GM19240 (cell line): ENCODE measurements at regions not wholly inside any gene's neighbourhood (a gene's known extent, or its start where the extent isn't known, plus 50 kb on each side); places are given as distances from the start of the nearest gene placed in this dataset.

Experiments used
- DNase-seq: peaks from one replicate; pipeline ENCODE4 v3.0.0; 2011; ENCODE audit warnings: low spot score; ENCODE audit not compliant: insufficient read length

DNA sequence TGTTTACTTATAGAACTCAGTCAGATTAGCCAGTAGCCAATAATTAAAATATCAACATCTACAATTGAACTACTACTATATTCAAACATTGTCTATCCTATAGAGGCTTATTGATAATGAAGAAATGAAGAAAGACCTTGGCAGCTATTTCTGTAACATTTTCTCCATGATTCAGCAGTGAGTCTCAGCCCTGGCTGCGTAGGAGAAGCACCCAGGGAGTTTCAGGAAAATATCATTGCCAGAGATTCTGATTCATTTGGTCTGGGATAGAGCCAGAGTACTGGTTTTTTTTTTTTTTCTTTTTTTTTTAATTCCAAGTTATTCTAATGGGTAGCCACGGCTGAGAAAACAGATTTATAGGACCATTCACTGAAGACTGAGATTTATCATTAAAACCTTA lies 404.8 kb downstream of the TXNL1 start:
- DNase-seq = no peak

DNA sequence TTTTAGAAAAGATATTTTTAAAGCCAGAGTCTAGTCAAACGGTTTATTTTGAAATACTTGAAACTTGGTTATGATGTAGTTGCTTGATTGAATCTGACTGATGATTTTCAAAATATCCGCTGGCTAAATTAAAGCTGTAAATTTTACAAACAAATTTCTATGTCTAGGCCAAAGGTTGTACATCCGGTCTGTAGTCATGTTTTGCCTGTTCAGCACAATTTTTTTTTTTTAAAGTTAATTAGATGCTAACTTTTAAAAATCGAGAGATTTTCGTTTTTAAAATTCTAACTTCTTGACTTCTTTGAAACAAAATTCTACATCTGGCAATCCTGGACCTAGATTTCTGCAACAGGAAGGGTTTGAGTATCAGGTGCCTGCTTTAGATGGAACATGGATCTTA lies 412.4 kb downstream of the TXNL1 start:
- DNase-seq = no peak

DNA sequence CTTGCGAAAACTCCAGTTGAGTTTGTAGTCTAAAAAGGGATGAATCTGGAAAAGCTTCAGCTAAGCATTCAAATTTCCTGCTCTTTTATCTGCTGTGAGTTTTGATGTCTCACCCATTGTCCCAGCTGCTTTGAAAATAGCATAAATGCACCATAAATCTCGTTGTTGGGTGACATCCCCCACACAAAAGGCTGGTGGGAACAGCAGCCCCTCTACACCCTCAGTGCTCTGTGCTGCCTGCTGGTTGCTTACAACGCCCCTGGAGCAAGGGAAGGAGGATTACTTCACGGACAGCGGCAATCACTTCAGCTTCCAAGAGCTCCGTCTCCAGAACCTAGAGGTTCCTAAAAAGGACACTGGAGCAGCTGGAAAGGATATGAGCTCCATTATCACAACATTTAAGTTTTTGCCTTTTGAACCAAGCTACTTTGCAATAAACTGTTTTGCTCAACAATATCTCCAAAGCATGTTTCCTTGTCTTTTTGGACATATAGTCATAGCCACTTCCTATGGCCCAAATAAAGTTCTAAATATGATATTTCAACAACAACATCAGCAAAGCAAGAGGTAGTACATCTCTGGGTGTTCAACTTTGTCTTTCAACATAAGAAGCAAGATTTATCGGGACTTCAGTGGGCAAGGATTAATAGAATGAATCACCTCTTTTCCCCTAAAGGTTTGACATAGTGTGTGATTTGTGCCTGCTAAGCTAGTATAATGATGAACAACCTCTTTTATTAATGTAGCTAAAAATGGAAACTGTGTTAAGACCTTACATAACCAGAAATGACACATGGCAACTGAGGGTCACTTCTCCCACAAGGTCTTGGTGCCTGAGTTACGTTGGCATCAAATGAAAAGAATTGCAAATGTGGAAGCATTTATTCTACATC lies 413.5 kb downstream of the TXNL1 start:
- no peak for DNase-seq

DNA sequence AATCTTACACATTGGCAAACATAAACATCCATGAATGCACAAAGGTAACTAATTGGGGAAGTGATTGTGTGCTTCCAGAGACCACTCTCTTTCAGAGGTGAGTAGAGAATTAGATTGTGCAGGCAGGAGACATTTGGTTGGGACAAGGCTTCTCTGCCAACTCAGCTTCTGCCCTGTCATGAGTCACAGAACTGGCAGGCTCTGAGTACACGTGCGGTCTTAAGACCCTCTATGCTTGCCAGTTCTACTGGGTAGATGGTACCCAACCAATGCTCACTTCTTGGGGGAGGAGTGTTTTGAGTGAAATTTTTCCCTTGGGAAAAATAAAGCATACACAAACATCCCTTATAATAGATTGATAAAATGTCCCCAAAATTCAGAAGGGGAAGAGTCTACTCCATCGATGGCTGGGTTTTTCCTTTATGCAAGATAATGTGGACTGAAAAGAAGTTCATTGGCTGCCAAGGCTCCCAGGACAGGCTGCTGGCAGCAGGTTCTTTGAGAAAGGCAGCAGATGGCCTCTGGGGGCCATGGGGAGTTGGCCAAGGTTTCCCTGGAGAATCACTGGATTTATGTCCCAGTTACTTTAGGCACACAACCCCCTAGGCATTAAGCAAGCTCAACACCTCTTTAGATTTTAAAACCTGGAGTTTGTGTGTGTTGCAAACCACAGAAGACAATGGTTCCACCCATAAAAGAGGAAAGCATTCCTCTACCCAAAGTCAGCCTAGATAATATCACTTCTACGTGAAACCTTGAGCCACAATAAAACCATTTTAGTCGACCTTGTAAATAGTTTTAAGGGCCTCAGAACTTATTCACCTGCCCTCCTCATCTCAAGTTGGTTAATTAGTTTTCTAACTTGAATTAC lies 417.0 kb downstream of the TXNL1 start:
- DNase-seq = no peak

DNA sequence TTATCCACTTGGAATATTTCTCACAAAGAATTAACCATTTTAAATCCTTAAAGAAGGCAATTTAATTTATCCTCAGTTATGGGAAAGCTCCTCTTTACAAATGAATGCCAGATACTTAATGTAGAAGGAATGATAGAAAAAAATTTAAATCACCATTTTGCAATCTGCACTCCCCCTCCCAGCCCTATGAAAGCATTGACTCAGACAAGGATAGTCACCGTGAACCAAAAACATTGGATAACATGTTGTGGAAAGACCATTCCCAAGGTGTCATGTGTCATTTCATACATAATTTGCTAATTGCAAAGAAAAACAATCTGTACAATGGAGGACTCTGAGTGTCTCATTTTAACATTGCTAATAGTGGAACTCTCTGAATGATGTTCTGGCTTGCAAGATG lies 421.0 kb downstream of the TXNL1 start:
- no peak for DNase-seq

DNA sequence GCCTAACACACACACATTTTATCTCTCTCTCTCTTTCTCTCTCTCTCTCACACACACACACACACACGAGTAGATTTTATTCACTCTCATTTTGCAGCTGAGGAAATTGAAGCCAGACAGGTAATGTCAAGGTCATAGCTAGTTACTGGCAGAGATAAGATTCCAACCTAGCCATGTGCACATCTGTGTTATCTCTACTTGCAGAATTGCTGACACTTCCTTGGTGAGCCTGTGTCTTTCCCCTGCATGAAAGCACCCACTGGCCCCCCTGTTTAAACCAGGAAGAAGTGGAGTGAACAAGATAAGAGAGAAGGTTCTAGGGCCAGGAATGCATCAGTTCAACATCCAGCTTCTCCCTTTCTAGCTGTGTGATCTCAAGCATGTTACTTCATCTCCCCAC lies 423.7 kb downstream of the TXNL1 start:
- no peak for DNase-seq

DNA sequence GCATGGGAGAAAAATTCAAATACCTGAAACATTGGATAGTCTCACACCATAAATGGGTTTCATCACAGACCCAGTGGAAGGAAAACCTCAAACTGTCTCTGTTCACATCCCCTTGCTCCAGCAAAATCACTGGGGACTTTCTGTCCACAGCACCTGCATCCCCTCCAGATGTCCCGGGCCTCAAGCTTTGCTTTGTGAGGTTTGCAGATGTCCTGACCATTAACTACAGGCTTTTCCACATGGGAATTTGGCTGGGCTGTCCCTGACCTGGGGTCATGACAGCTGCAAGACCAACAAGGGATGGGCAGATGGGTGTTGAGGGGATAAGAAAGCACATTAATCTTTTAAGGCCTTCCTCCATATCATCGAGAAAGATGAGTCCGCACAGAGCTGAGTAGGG lies 427.9 kb downstream of the TXNL1 start:
- DNase-seq = no peak

DNA sequence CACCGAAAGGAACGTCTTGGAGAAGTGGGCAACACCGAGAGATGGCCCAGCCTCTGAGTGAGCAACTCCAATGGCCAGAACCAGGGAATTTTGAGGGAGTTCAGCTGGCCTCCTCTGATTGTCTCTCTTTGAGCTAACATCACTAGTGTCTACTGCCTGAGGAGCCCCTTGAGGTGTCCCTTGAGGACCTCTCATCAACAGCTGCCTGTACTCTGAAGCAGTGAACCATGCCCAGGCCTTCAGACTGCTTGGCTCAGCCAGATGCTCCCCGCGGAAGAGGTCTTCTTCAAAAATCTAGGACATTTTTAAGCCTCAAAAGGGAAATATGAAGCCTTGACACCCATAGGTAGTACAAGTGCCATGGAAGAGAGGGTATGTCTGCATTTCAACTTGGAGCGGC lies 430.4 kb downstream of the TXNL1 start:
- DNase-seq = no peak

DNA sequence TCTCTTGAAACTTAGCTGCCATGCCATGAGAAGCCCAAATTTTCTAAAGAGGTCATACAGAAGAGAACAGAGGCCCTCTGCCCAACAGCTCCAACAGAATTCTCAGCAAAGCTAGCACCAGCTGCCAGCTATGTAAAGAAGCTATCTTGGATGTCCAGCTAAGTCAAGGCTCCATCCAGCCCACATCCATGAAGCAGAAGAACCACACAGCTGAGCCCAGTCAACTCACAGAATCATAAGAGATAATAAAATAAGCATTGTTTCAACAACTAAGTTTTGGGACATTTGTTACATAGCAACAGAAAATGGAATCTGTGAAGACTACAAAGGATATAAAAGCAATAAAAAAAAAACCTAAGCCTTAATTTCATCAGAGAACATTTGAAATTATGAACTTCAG lies 434.3 kb downstream of the TXNL1 start:
- DNase-seq = no peak

DNA sequence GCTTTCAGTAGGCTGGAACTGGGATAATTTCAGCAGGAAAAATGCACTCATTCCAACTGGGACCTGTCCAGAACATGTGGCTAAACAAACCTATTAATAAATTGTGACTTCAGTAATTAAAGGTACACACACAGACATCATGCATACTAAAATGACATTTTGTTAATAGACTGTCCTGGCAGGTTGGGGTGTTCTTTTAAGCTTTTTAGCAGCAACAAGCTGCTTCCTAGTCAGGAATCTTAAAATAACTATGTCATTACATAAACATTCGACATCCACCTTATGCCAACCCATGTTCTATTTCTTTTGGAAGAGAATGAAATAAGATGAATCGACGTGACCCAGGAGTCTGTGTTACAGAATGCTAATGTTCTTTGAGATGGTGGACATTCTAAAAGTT lies 435.7 kb downstream of the TXNL1 start:
- DNase-seq = no peak

DNA sequence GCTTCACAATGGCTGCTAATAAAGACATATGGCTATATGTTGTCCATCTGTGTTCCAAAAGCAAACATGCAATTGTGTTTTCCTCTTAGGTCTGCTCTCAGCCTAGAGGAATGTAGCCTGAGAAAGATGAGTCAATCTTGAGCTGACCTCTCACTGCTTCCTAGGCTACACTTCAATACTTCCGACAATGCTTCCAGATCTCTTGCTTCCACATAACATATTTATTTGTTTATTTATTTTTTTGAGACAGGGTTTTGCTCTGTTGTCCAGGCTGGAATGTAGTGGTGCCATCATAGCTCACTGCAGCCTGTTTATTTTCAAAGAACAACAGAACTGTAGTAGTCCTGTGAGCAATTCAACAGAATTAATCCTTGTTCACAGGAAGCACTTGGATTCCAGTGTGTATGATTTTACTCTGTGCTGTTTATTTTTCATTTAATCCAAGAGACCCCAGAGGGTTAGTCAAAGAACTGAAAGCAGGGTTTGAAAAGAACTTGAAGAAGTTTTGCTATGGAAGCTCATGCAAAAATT lies 437.9 kb downstream of the TXNL1 start:
- no peak for DNase-seq

DNA sequence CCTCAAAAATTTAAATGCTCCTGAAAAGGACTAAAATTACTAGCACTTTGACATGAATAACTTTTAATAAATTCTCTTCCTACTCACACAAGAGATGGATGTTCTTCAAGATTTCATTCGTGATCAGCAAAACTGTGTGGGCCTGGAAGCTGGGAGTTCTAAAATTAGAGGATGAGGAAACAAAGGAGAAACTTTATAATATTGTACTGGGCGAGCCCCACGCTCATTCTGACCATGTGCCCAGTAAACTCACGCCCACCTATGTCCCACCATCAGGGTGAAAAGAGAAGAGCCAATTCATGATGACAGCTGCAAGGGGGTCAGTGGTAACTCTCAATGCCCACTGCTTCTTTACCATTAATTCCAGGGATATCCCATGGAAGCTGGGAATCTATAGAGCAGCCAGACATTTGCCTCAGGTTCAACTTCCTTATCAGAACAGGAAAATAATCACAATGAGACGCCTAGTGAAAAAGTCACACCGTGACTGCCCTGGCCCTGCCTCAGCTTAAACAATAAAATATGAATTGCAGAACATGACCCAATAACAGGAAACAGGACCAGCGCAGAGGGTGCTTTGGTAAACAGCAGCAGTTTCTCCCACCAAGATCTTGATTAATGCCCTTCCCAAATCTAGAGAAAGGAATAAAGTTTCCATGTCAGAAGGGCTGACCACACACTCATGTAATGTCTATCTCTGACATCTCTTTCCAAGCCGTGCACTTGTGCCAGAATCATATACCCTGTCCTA lies 438.6 kb downstream of the TXNL1 start:
- no peak for DNase-seq

DNA sequence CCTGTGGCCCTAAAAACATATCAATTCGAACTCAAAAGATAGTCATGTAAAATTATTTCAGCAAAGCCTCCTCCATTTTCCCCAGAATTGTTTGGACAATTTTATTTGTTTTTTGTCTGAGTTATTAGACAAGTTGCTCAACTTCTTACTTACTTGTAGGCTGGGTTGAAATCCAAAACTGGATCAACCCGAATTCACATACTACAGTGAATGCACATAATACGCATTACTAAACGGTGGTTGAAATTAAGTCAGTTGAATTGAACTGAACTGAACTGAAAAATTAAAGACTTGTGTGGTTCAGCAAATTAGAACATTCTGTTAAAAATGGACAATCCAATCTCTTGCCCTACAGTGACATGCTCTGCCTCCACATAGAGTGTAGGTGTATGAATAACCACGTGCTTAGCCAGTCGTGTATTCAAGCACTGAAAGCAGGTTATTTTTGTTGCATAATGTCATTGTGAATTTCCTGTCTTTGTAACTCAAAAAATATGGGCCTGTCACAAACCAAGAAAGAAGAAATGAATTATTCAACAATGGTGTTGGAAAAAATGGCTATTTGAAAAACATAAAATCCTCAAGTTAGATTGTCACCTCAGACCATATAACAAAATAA lies 441.0 kb downstream of the TXNL1 start:
- DNase-seq = no peak

DNA sequence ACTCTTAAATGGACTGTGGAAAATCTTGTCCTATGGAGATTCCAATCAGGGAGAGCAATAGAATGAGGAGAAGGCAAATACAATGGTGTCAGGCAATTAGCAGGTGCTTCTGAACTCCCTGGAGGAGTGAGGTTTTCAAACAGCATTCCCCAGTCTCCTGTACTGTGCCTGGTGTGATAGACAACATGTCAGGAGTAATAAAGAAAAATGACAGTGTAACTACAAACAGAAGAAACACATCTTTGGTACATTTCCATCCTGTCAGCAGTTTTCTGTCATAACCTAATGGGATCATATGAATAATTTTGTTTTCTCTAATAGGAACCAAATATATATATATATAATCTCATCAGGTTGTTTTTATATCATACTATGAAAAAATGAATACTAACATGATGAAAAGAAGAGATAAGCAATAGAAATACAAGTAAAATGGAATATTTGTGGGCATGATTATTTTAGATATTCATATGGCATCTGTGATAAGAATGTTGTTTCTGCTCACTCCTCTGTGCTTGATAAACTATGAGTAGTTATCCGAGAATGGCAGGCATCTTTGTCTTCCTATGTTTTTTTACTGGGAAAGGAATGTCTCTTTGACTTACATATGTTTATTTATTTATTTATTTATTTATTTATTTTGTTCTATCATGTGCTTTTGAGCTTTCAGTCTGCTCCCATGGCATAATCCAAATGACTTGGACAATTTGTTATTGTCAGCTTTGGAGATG lies 441.7 kb downstream of the TXNL1 start:
- no peak for DNase-seq

DNA sequence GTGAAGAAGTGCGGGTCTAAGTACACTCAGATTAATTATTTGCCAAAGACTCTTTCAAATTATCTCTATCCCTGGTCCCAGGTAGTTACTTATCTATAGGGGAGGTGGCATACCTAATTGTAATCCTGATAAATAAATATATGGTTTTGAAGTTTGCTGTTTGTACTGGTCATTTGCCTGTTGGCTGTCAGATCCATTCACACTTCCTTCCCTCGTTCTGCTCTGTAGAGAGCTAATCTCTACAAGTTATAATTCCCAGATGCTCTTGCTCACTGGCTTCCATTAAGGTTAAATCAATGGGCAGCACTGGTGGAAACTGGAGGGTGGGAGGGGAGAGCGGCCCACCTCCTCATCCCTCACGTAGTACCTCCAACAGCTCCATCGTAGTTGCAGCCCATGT lies 447.1 kb downstream of the TXNL1 start:
- no peak for DNase-seq

DNA sequence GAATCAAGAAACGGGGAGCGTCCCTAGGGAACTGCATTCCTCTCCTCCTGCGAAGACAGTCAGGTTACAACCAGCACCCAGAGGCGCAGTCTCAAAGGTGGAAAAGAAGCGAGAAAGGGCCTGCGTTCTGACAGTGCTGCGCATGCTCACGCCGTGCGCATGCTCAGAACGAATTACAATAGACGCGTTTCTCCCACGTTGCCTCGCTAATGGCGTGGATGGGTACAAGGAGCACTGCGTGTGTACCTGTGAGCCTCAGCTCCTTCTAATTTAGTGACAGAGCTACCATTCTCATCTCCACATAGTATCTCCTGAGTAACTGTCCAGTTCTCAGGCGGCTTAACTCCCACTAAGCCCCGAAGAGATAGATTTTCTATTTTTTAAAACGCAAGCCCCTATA lies 448.8 kb downstream of the TXNL1 start:
- no peak for DNase-seq

DNA sequence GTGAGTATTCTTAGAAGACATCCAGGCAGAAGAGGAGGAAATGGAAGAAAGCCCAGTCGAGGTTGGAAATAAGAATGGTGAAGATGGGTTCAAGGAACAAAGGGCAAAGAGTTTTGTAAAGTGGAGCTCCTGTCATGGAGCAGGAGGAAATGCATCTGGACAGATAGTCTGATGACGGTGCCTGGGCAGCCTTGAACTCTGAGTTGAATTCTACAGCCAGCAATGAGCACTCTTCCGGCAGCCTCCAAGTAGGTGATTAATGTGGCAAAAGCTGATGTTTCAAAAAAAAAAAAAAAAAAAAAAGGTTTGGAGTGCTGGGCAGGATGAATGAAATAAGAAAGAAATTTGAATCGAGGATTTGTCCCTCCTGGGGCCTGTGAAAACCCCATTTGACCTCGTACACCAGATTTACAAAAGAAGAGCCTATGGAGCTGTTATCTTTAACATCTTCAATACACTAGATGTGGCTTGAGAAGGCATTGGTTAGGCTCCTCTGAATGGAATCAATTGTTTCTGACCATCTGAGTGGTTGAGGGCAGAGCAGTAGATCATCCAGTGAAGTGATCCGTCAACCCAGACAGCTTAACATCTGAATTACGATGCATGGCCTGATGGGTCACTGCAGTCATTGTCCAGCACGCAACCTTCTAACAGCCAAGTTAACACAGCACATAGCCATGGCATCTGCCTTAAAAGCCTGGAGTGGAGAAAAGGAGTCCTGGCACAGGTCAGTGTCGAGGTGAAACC lies 449.7 kb downstream of the TXNL1 start:
- DNase-seq = no peak

DNA sequence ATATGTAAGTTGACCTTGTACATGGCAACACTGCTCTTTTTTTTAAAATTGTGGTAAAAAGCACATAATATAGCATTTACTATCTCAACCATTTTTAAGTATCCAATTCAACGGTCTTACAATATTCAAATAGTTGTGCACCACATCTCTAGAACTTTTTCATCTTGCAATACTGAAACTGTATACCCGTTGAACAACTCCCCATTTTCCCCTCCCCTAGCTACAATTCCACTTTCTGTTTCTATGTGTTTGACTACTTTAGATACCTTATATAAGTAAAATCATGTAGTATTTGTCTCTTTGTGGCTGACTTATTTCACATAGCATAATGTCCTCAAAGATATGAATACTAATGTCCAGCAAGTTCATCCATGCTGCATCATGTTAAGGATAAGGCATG lies 452.1 kb downstream of the TXNL1 start:
- no peak for DNase-seq

DNA sequence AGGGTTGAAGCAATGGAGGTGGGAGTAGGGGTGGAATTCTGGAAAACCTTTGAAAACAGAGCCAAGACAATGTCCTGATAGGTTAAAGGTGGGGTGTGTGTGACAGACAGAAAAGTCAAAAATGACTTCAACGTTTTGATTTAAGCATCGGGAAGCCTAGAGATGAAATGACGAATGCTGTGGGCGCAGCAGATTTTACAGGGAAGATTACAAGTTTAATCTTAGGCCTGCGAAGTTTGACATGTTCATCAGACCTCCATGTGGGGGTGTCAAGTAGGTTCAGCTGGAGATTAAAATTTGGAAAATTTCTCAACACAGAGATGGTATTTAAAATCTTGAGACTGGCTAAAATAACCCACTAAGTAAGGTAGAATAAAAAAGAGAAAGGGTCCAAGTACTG lies 453.3 kb downstream of the TXNL1 start:
- no peak for DNase-seq

DNA sequence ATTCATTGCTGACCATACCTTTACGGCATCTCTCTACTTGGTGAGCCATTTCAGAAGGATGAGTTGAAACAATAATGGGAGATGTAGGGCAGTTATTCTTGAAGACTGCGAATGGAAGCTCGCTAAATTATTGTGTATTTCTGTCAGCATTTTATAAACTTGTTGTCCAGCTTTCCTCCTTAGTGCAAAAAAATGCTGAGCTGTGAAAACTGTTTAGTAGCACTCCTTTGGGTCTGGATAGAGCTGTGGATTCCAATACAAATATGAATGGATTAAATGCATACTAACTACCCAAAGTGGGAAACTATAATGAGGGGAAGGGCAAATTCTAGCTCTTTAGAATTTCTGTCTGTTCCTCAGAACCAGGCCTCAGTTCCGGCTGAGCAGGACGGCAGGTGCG lies 461.6 kb downstream of the TXNL1 start:
- DNase-seq = no peak
